Endothelial cell of umbilical vein (primary cell): ENCODE measurements at regions not wholly inside any gene's neighbourhood (a gene's known extent, or its start where the extent isn't known, plus 50 kb on each side); places are given as distances from the start of the nearest gene placed in this dataset.

Source experiments
- BruUV-seq: library from RNA; stranded (reverse); fragments of 400-500 nt; replicated peaks from 2 replicates; lab custom pipeline; 2021; lab: Mats Ljungman, UMichigan
- CTCF ChIA-PET: fragments of 300-600, 350-600 bp; sonication (Branson Sonifier 250); formaldehyde crosslinking; loops from one replicate; lab custom pipeline; 2021; ENCODE audit warnings: antibody characterized with exemption, inconsistent platforms; lab: Charles Lee
- POLR2A ChIA-PET: fragments of 300-600, 350-600 bp; sonication (Branson Sonifier 250); formaldehyde crosslinking; loops from one replicate; lab custom pipeline; 2021; ENCODE audit warnings: antibody characterized with exemption, inconsistent platforms; lab: Charles Lee
- DNase-seq: peaks from one replicate; pipeline ENCODE4 v3.0.0-alpha.2; 2011; ENCODE audit warnings: low read depth, low spot score
- FAIRE-seq: peaks from 2 replicates; lab custom pipeline; 2011; peaks lifted over from hg19 to GRCh38; lab: Jason Lieb, UNC
- H2AFZ ChIP-seq: 2 replicates; pipeline ENCODE4 v1.6.0; 2012; ENCODE audit warnings: low read depth, low read length, control low read depth, inconsistent platforms
- H3K27ac ChIP-seq: 2 replicates; pipeline ENCODE4 v1.5.1; 2011; ENCODE audit warnings: low read depth, mild to moderate bottlenecking, control low read depth, low read length, moderate library complexity; ENCODE audit not compliant: insufficient read depth
- H3K27me3 ChIP-seq, 2 experiments: 2 replicates each; pipeline versions ENCODE4 v1.6.0 to v1.6.1; 2011; ENCODE audit warnings: low read length in 2 of 2, mixed read lengths in 1 of 2; ENCODE audit not compliant: control insufficient read depth in 2 of 2, insufficient read depth in 2 of 2
- H3K36me3 ChIP-seq, 2 experiments: 2 replicates in 1 of 2; 3 replicates in 1 of 2; pipeline ENCODE4 v1.5.1; 2011; ENCODE audit warnings: low read length in 2 of 2, mild to moderate bottlenecking in 1 of 2, moderate library complexity in 1 of 2; ENCODE audit not compliant: control insufficient read depth in 2 of 2, insufficient read depth in 2 of 2; ENCODE audit errors: extremely low read depth in 1 of 2
- H3K4me1 ChIP-seq: 3 replicates; pipeline ENCODE4 v1.5.1; 2011; ENCODE audit warnings: mild to moderate bottlenecking, low read length; ENCODE audit not compliant: control insufficient read depth, insufficient read depth; ENCODE audit errors: extremely low read depth
- H3K4me2 ChIP-seq: 2 replicates; pipeline ENCODE4 v1.6.1; 2011; ENCODE audit warnings: low read length, control low read depth, mixed read lengths; ENCODE audit not compliant: insufficient read depth
- H3K4me3 ChIP-seq, 3 experiments: fragments of 200-600 bp in 1 of 3; sonication (generic), shearing (Covaris generic) in 1 of 3; replicated peaks in 1 of 3; 2 replicates each; pipeline ENCODE4 v1.5.1; 2011 to 2016; ENCODE audit warnings: control low read depth in 3 of 3, low read length in 3 of 3, mild to moderate bottlenecking in 2 of 3, inconsistent platforms in 1 of 3, low read depth in 1 of 3, moderate library complexity in 1 of 3; ENCODE audit not compliant: insufficient read depth in 1 of 3
- H3K79me2 ChIP-seq: 2 replicates; pipeline ENCODE4 v1.6.0; 2012; ENCODE audit warnings: low read length, inconsistent platforms; ENCODE audit not compliant: control insufficient read depth, insufficient read depth
- H3K9ac ChIP-seq: replicated peaks from 2 replicates; pipeline ENCODE3; 2011; ENCODE audit warnings: low read length, control low read depth; ENCODE audit not compliant: insufficient read depth; ENCODE audit errors: extremely low read depth
- H3K9me1 ChIP-seq: replicated peaks from 3 replicates; pipeline ENCODE4 v1.6.0; 2011; ENCODE audit warnings: mild to moderate bottlenecking, low read length; ENCODE audit not compliant: control insufficient read depth, insufficient read depth; ENCODE audit errors: extremely low read depth
- H3K9me3 ChIP-seq: replicated peaks from 2 replicates; pipeline ENCODE4 v1.5.1; 2012; ENCODE audit warnings: low read length, inconsistent platforms; ENCODE audit not compliant: control insufficient read depth, insufficient read depth
- H4K20me1 ChIP-seq: replicated peaks from 2 replicates; pipeline ENCODE3; 2011; ENCODE audit warnings: mild to moderate bottlenecking, low read length; ENCODE audit not compliant: control insufficient read depth, insufficient read depth; ENCODE audit errors: extremely low read depth
- EZH2 ChIP-seq: IDR thresholded peaks from 2 replicates; pipeline ENCODE4 v1.6.1; 2012; ENCODE audit warnings: borderline replicate concordance, low read depth, mild to moderate bottlenecking, moderate library complexity, low read length, inconsistent platforms; ENCODE audit not compliant: severe bottlenecking
- FOS ChIP-seq: IDR thresholded peaks from 2 replicates; pipeline ENCODE4 v1.6.1; 2011; ENCODE audit warnings: mild to moderate bottlenecking, low read length, moderate library complexity, borderline replicate concordance; ENCODE audit not compliant: insufficient read depth
- GATA2 ChIP-seq: IDR thresholded peaks from 2 replicates; pipeline ENCODE4 v1.7.0; 2011; ENCODE audit warnings: low read depth, mild to moderate bottlenecking, moderate library complexity, mixed read lengths, low read length; ENCODE audit not compliant: insufficient read length, insufficient read depth
- JUN ChIP-seq: IDR thresholded peaks from 2 replicates; pipeline ENCODE4 v1.6.1; 2011; ENCODE audit warnings: borderline replicate concordance, low read depth; ENCODE audit not compliant: insufficient read length, insufficient read depth
- MYC ChIP-seq: IDR thresholded peaks from one replicate; pipeline ENCODE4 v1.6.1; 2011; ENCODE audit warnings: mild to moderate bottlenecking, low read depth, low read length
- POLR2A ChIP-seq: IDR thresholded peaks from 2 replicates; pipeline ENCODE4 v1.6.1; 2012; ENCODE audit warnings: low read depth, mild to moderate bottlenecking, control low read depth, low read length
- POLR2AphosphoS5 ChIP-seq: IDR thresholded peaks from 2 replicates; pipeline ENCODE4 v1.6.1; 2012; ENCODE audit warnings: low read depth, mild to moderate bottlenecking, control low read depth, low read length, moderate library complexity; ENCODE audit not compliant: insufficient read depth
- dilution Hi-C: fragments of 300-500 bp; cut with MboI; formaldehyde crosslinking; loops from one replicate; pipeline ENCODE4 v1.15.0; 2019; ENCODE audit warnings: low sequenced_read_pairs; ENCODE audit not compliant: extremely low pct_ligation_motif_present
- intact Hi-C: fragments of 100-400 bp; cut with micrococcal nuclease; formaldehyde crosslinking; loops from one replicate; pipeline ENCODE4 v1.10.0; 2022
- TF ChIP-seq, protein P1 (sequence below), 2 donors: IDR thresholded peaks; 1 replicate in 1 of 2; 2 replicates in 1 of 2; pipeline ENCODE4 v1.5.1; 2011; ENCODE audit warnings: low read length in 2 of 2, mild to moderate bottlenecking in 2 of 2, moderate library complexity in 2 of 2, control low read depth in 1 of 2, inconsistent platforms in 1 of 2, low read depth in 1 of 2; ENCODE audit not compliant: insufficient read depth in 1 of 2; ENCODE audit errors: extremely low read depth in 1 of 2
- TF ChIP-seq, protein P2 (sequence below): IDR thresholded peaks from 2 replicates; pipeline ENCODE4 v1.6.1; 2011; ENCODE audit not compliant: insufficient read depth, insufficient read length

DNA sequence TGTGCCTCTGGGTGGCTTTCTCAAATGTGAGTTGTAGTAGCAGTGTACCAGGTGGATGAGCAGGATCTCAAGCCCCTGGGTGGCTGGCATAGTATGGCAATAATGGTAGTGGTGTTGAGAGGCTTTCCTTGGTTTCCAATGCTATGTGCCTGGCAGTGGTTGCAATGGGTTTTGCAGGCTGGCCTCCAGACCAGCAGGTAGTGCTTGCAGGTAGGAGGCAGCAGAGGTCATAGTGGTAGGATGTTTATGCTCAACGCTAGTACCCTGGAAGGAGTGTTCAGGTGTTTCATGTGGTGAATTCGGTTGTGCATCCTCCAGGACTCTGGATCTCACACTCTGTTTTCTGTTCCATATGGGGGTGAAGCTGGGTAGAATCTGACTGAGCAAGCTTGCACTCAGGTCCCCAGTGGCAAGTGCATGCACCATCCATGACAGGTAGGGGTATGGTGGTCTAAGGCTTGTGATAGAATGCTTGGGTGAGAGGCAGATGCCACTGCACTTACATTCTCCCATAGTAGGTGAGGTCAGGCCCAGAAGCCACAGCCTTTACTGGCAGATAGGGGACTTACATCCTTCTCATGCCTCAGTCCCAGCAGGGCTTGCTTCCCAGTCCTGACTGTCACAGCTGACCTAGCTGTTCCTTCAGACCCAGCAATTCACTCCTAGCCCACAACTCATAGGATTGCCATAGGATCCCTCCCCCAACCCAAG lies 410.5 kb upstream of the LRRC7 start:
- H3K9ac ChIP-seq = no peak overlapping the region
- DNase-seq (no peak), FAIRE-seq (no peak)
- no peak overlapping the region for H3K4me3 ChIP-seq
- H3K79me2 ChIP-seq = no peaks in the 10 kb centered on the region
- no peaks in the 10 kb centered on the region for H3K9me1 ChIP-seq
- POLR2A ChIA-PET = no interaction called here
- no peaks in the 10 kb centered on the region for H3K27me3 ChIP-seq
- no TSS peak for BruUV-seq
- CTCF ChIA-PET = no interaction called here
- intact Hi-C loops = no loop called here
- no peak overlapping the region for H2AFZ ChIP-seq
- no peaks in the 10 kb centered on the region for H3K9me3 ChIP-seq
- no peaks in the 10 kb centered on the region for H3K36me3 ChIP-seq
- TF ChIP-seq, protein P1, sequence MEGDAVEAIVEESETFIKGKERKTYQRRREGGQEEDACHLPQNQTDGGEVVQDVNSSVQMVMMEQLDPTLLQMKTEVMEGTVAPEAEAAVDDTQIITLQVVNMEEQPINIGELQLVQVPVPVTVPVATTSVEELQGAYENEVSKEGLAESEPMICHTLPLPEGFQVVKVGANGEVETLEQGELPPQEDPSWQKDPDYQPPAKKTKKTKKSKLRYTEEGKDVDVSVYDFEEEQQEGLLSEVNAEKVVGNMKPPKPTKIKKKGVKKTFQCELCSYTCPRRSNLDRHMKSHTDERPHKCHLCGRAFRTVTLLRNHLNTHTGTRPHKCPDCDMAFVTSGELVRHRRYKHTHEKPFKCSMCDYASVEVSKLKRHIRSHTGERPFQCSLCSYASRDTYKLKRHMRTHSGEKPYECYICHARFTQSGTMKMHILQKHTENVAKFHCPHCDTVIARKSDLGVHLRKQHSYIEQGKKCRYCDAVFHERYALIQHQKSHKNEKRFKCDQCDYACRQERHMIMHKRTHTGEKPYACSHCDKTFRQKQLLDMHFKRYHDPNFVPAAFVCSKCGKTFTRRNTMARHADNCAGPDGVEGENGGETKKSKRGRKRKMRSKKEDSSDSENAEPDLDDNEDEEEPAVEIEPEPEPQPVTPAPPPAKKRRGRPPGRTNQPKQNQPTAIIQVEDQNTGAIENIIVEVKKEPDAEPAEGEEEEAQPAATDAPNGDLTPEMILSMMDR (IDR thresholded peaks at IDR 0.05; ENCODE audit: extremely low read depth in 1 of 2, insufficient read depth in 1 of 2, low read depth in 1 of 2, low read length in 2 of 2) = no peak
- TF ChIP-seq EZH2 (no peak), GATA2 (no peak), POLR2A (no peak), POLR2AphosphoS5 (no peak), JUN (no peak), FOS (no peak), MYC (no peak)
- TF ChIP-seq, protein P2, sequence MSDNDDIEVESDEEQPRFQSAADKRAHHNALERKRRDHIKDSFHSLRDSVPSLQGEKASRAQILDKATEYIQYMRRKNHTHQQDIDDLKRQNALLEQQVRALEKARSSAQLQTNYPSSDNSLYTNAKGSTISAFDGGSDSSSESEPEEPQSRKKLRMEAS = no peak
- no peaks in the 10 kb centered on the region for H3K4me1 ChIP-seq
- H3K27ac ChIP-seq = no peak overlapping the region
- H4K20me1 ChIP-seq = no peaks in the 10 kb centered on the region
- dilution Hi-C loops = no loop called here
- H3K4me2 ChIP-seq = no peak overlapping the region
